HG03159 (cell line): ENCODE measurements at regions not wholly inside any gene's neighbourhood (a gene's known extent, or its start where the extent isn't known, plus 50 kb on each side); places are given as distances from the start of the nearest gene placed in this dataset.

Experiments
- ATAC-seq: cut with Tn5 transposase; IDR thresholded peaks from one replicate; pipeline ENCODE4 v1.9.1; 2021; ENCODE audit warnings: mild to moderate bottlenecking, moderate library complexity; ENCODE audit not compliant: unreplicated experiment

DNA sequence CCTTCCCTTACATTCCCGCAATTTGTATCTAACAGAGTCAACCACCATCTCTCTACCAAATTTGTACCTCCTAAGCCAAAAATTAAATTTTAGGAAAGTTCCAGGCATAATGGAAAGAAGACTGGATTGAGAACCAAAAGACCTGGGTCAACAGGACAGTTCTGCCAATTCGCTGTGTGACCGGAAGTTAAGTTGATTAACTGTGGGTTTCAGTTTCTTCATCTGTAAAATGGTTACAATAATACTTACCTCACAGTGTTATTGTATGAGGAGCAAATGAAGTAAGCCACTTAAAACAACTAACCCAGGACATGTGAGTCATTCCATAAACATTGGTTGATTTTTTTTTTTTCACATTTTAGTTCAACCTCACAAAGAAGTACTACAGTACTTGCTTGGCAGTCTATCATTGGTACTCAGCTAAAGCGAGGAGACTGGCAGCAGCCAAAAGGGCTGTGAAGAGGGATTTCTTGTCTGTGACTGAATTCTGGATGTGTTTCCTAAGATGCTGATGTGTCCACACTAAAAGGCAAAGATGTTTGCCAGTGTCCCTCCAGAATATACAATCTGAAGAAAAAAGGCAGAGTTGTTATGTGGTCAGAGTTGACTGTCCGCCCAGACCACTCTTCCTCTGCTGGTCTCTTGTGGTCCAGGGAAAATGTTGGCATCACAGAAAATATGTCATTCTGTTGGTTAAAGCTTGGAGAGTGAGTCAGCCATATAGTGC, 198.6 kb downstream of the TLE1 start:
- ATAC-seq, result no peak

DNA sequence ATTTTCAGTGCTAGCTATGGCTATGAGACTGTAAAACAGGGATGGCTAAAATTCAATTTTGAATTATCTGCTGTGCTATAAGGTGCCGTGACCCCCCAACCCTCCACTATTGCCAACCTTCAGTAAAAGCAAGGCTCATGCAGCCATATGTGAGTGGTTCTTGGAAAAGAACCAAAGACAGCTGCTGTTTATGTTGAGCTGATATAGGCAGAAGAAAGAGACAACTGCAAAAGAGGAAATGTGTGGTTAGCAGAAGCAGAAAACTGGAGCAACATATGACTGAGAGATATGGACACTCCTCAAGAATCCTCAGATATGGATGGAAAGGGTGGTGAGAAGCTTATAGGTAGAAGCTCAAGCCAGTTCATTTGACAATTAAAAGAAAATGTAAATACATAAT, 200.3 kb downstream of the TLE1 start:
- ATAC-seq, result no peak

DNA sequence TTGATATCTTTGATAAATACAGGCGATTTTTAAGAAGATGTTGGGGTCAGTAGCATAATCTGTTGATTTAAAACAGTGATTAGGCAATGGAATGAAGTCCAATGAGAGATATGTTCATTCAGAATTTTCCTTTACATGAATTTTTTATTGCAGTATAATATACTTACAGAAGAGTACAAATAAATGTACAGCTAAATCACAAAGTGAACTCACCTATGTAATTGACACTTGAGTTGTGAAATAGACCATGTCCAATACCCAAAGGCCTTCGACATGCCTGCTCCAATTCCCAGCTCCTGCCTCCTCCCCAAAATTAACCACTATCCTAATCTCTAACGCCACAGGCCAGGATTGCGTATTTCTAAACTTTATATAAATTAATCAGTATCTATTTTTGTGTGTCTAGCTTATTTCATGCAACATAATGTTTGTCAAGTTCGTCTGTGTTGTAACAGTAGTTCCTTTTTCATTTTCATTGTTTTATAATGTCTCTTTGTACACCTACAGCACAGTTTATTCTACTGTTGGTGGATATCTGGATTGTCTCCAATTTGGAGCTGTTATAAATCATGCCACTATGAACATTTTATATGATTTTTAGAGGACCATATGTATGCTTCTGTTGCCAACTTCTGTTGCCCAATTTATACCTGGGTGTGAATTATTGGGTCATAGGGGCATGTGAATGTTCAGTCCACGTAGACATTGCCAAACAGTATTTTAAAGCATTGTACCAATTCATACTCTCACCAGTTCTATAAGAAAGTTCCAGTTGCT, 208.3 kb downstream of the TLE1 start:
- no peak for ATAC-seq

DNA sequence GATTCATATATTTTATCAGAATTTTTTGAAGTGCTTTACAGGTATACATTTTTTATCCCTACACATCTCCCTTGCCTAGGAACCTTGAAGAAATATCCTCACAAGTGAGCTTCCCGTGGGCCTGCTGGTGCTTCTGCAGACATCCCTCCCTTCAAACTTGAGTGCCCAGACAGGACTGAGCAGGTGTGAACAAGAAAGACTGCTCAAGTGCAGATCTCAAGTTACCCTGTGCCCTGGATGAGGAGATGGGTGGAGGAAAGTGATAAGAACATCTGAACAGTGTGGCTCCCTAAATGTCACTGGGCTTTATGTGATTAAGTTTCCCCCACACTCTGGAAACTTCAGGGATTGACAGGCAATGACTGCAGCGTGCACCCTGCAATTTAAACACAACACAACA, 209.8 kb downstream of the TLE1 start:
- ATAC-seq, result no peak

DNA sequence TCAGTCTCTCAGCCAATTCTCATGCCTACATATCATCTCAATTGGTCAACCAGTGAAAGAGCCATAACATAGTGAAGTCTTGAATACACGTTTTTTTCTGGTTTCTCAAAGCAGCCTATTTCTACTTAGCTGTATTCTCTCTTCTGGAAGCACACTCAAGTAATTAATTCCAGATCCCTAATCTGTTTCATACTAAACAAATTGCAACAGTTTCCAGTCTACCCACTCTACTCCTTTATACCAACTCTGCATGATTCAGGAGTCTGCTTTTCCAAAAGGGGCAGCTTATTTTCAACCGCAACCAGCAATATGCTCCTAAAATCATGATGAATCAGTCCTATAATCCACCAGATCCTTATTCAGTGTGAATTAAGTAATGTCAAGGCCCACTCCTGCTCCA, 211.7 kb downstream of the TLE1 start:
- no peak for ATAC-seq

- no peak for ATAC-seq
Observed at GRCh38 chr9:81476813-81477490, 212.4 kb downstream of the TLE1 start.

DNA sequence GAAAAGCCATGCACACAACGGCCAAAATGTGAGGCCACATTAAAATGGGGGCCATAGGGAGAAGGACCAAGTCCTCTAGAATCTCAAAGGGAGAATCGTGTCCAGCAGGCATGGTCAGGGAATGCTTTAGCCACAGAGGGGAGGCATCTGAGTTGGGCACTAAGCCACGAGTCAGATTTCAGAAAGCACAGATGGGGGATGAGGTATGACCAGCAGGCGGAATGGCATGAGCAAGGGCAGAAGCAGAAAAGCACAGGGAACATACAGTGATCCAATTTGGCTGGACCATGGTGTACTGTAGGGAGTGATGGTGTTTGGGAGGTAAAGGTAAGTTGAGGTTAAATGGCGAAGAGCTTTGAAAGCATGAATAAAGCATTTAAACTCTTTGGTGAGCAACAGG, 214.6 kb downstream of the TLE1 start:
- ATAC-seq, result no peak

GRCh38 chr9:81474125-81474524, 215.2 kb downstream of the TLE1 start:
- no peak for ATAC-seq

DNA sequence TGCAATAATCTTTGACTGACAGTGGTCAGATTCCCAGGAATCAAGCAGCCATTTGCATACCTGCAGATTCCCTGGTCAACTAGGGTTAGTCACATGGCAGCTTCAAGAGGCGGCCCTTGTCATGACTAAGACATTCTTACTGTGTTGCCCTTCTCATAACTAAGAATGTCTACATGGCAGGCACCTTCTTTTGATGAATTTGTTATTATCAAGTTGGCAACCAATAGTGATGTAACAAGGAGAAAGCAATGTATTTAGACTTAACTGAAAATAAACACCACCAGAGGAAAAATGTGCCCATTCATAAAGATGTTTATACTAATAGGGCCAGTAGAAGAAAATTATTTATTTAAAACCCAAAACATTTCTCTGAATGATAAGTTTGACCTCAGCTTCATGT, 215.6 kb downstream of the TLE1 start:
- ATAC-seq, result no peak

DNA sequence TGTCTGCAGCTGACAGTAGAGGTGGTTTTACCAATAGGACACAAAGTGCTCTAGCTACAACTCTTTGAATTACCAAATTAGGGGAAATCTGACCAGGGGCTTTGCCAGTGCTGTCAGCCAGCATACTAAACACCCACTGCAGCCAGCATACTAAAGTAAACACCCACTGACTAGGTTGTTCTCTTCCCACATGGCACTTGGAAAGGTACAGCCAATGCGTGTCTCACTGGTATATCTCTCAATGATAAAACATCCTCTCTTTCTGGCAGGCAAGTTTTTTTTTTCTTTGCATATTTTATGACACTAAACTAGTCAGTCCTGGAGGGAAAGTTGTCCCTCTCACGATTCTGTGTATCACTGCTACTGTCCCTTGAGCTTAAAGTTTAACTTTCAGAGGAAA, 216.1 kb downstream of the TLE1 start:
- ATAC-seq, result no peak

- no peak for ATAC-seq
Observed at GRCh38 chr9:81472701-81473100, 216.6 kb downstream of the TLE1 start.

GRCh38 chr9:81470864-81471263, 218.5 kb downstream of the TLE1 start:
- ATAC-seq, result no peak

DNA sequence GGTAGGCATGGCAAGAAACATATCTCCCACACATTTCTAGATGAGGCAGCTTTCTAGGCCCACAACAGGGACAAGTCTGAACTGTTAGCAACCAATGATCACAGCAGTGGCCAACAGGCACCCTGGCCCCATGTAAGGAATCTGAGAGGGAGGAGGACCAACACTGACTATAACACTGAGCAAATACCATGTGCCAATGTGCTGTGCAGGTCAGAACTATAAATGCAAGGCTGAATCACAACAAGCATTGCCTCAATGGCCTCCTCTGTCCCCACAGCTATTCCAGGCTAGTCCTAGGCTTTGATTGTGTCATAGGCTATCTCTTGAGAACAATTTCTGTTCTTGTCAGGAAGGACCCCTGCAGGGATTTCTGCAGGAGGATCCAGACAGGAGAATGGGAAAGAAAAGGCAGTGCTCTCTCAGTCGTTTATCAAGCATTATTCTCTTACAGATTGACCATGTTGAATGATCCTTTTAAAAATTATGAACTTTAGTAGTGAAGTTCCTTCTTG, 221.2 kb downstream of the TLE1 start:
- ATAC-seq, result no peak

- ATAC-seq, result no peak
Observed at GRCh38 chr9:81466981-81467380, 222.4 kb downstream of the TLE1 start.

DNA sequence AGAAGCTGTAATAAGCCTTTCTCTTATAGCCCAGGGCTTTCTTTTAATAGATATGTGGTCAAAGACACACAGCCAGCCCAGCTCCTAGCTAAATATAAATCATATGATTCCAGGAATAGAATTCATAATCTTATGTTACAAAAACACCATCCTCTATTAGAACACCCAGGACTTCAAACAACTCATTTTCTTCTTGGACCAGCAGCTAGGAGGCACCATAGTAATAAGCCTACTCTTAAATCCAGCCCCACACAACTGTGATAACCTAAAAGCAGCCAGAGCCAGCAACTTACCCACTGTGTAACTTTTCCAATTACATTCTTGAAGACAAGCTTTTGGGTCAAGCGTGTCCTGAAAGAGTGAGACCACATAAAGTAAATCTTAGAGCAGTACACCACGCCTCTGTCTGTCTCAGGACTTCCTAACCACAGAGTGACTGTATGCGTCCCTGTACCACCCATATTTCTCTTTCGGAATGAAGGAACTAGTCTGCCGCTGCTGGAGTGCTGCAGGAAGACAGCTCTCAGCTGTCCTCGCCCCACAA, 223.8 kb downstream of the TLE1 start:
- no peak for ATAC-seq

- ATAC-seq, result no peak
Observed at GRCh38 chr9:81462801-81463200, 226.5 kb downstream of the TLE1 start.

DNA sequence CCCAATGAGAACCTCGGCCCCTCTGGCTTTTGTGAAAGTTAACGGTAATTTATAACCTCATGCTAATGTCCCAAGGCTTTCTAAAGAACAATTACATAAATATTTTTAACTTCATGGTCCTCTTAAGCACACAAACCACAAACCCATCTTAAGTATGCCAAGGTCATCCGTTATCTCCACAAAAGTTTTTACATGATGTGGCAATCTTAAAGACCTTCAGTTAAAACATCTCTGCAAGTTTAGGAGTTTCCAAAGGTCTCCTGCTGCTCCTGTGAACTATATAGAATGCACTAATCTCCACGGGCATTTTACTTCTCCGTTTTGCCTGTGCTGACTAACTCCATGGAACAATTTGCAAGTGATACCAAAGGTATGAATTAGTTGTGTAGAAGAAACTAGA, 228.2 kb downstream of the TLE1 start:
- no peak for ATAC-seq

GRCh38 chr9:81460693-81461092, 228.7 kb downstream of the TLE1 start:
- ATAC-seq, result no peak

GRCh38 chr9:81459591-81459990, 229.8 kb downstream of the TLE1 start:
- ATAC-seq, result no peak

- no peak for ATAC-seq
Observed at GRCh38 chr9:81456431-81457006, 232.8 kb downstream of the TLE1 start.
